ENCODE measurements at regions not wholly inside any gene's neighbourhood (a gene's known extent, or its start where the extent isn't known, plus 50 kb on each side); places are given as distances from the start of the nearest gene placed in this dataset.
"Not testable (repeated sequence)": the region's sequence is repeated elsewhere in the genome, so short reads cannot be mapped to it uniquely, and the experiment has no call there.

GRCh38 chr4:96407738-96408463 lies 568.0 kb downstream of the PDHA2 start:
- DNase-seq (ENCODE audit: low read depth): no peak

DNA sequence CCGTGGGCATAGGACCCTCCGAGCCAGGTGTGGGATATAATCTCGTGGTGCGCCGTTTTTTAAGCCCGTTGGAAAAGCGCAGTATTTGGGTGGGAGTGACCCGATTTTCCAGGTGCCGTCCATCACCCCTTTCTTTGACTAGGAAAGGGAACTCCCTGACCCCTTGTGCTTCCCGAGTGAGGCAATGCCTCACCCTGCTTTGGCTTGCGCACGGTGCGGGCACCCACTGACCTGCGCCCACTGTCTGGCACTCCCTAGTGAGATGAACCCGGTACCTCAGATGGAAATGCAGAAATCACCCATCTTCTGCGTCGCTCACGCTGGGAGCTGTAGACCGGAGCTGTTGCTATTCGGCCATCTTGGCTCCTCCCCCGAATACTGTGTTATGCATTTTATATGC lies 575.0 kb downstream of the PDHA2 start:
- not testable (repeated sequence) for DNase-seq (ENCODE audit: low read depth)

DNA sequence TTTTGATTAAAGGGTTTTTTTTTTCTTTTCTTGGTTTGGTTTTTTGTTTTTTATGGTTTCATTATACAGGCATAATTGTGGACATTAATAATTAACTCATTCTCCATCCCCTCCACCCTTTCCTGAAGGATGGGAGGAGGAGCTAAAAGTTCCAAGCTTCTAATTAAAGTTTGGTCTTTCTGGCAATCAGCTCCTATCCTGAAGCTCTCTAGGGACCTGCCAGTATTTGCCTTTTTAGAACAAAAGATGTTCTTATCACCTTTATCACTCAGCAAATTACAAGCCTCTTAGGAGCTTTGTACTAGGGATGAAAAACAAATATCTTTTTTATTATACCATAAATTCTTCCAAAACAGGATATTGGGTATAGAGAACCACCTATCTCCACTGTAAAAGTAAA lies 589.8 kb downstream of the PDHA2 start:
- DNase-seq (ENCODE audit: low read depth): no peak

DNA sequence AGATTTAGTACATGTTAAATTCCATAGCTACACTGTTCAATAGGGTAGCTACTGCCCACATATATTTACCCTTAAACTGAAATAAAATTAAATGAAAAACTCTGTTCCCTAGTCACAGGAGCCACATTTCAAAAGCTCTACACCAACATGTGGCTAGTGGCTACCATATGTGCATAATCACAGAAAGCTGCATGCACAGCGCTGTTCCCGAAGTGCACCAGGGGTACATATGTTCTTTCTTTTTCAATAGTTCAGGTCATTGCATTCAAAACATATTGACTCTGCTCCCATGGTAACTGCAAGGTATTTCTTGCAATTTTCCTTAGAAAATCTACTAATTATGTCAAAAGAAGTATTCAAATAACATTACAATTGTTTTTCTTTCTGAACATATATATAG lies 591.2 kb downstream of the PDHA2 start:
- DNase-seq (ENCODE audit: low read depth): no peak

GRCh38 chr4:96448315-96448872 lies 608.5 kb downstream of the PDHA2 start:
- no peak for DNase-seq (ENCODE audit: low read depth)

DNA sequence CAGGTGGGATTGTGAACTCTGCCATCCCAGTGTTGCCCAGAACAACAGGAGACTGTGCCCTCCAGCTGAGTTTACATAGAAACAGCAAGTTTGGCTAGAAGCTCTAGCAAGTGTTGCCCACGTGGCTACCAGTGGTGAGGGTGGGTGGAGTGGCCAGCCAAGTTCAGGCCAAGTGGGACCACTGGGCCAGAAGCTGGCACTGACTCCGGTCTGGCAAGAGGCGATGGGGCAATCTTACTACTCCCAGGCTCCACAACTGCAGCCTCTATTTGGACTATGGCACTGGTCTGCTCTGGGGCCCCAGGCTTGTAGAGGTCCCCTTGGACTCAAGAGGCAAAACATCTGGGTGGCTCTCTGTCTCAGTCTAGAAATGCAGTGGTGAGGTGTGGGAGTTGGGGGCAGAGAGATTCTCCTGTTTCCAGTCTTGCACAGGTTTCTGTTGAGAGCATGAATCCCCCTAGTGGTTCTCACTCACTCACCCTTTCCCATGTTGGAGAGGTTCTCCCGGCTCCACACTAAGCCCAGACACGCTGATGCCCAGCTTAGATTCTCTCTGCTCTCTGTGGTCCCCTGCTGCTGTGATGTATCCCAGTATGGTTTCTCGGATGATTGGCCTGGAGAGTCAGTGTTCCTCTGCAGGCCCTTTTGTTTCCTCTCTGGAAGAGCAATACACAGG lies 615.3 kb downstream of the PDHA2 start:
- no peak for DNase-seq (ENCODE audit: low read depth)

GRCh38 chr4:96458031-96458430 lies 618.1 kb downstream of the PDHA2 start:
- not testable (repeated sequence) for DNase-seq (ENCODE audit: low read depth)

DNA sequence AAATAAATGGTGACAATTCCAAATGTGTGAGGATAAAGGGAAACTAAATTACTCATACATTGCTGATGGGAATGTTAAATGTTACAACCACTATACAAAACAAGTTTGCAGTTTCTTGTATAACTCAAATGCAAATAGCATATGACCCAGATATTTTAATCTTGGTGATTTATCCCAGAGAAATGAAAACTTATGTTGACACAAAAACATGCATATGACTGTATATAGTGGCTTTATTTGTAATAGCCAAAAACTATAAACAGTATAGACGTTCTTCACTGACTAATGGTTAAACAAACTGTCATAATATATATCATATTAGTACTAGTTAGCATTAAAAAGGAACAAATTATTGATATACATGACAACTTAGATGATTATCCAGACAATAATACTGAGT lies 619.2 kb downstream of the PDHA2 start:
- no peak for DNase-seq (ENCODE audit: low read depth)

- no peak for DNase-seq (ENCODE audit: low read depth)
Observed at GRCh38 chr4:96465834-96466233, 625.9 kb downstream of the PDHA2 start.

DNA sequence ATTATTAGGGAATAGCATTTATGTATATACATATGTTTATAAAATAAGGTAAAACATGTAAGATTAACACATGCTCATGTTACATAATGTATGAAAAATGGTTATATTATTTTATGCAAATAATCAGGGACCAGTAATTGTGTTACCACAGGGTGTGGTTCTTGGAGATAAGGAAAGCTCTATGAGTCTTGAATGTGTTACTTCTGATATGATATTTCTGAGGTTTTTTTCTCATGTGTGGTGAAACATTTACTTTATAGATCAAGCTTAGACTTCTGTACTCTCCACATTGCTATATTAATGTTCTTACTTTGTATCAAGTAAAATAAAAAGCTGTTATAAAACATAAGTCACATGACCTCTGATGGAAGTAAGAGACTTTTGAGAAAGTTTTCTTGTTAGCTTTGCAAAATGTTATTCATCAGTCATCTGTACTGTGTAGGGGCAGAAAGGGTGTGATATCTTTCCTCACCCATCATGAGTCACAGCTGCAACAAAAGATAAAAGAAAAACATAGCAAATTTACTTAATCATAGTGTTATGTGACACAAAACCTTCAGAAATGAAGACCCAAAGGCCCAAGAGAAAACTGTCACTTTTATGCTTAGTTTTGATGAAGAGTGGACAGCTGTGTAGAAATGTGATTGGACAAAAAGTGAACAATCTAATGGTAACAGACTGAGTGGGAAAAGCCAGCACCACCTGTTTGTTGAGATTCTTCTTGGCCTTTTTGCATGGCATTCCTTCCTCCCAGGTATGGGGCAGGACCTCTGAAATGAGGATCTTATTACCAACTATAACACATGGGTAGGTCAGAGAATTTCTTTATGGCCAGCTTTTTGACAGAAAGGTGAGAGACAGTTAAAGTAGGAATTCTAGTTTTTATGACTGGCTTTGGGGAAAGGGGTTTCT lies 632.3 kb downstream of the PDHA2 start:
- DNase-seq (ENCODE audit: low read depth): no peak

DNA sequence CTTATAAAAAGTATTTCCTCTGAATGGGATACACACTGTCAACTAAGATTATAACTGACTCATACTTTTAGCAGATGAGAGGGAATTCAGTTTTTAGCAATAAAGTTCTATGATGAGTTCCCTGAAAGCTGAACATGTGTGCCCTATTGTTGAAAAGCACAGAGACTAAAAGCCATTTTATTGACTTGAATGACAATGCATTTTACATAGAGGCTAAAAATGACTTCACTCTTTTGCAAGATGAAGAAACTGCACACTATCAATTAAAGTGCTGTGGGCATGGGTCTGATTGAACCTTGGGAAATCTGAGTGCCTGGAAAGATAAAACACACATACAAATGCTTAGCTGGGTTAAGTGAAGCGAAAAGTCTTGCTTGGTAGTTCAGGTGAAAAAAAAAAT lies 633.4 kb downstream of the PDHA2 start:
- DNase-seq (ENCODE audit: low read depth): no peak

GRCh38 chr4:96483308-96484030 lies 643.6 kb downstream of the PDHA2 start:
- no peak for DNase-seq (ENCODE audit: low read depth)

- DNase-seq (ENCODE audit: low read depth): no peak
Observed at GRCh38 chr4:96486563-96486962, 646.7 kb downstream of the PDHA2 start.

DNA sequence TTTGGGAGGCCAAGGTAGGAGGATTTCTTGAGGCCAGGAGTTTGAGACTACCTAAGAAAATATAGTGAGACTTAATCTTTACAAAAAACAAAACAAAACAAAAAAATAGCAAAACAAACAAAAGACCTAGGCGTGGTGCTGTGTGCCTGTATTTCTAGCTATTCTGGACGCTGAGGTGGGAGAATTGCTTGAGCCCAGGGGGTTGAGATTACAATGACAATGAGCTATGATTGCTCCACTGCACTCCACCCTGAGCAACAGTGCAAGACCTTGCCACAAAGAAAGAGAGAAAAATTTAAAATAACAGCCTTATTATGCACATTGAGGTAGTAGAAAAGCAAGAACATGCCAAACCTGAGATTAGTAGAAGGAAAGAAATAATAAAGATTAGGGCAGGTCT lies 657.7 kb downstream of the PDHA2 start:
- no peak for DNase-seq (ENCODE audit: low read depth)

- no peak for DNase-seq (ENCODE audit: low read depth)
Observed at GRCh38 chr4:96504386-96504785, 664.5 kb downstream of the PDHA2 start.

DNA sequence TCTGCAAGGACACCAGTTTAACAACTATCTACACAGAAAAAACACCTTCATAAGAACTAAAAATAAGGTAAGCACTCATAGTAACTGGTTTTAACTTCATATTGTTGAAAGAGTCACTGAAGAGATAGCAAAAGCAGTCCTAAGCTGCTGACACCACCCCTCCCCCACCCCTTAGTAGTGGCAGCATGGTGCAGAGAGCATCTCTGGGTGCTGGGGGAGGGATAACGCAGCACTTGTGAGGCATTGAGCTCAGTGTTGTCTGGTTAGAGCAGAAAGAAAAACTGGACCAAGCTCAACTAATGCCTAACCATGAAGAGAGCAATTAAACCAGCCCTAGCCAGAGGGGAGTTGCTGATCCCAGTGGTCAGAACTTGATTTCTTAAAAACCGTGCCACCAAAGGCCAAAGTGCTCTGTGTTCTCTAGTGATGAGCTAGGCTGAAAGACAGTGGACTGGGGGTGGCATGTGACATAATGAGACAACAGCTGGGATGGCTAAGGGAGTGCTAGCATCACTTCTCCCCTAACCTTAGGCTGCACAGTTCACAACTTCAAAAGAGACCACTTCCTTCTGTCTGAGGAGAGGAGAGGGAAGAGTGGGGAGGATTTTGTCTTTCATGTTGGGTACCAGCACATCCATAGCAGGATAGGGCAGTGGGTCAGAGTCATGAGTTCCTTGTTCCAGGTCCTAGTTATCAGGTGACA lies 669.3 kb downstream of the PDHA2 start:
- no peak for DNase-seq (ENCODE audit: low read depth)

- DNase-seq (ENCODE audit: low read depth): no peak
Observed at GRCh38 chr4:96519291-96519690, 679.4 kb downstream of the PDHA2 start.

DNA sequence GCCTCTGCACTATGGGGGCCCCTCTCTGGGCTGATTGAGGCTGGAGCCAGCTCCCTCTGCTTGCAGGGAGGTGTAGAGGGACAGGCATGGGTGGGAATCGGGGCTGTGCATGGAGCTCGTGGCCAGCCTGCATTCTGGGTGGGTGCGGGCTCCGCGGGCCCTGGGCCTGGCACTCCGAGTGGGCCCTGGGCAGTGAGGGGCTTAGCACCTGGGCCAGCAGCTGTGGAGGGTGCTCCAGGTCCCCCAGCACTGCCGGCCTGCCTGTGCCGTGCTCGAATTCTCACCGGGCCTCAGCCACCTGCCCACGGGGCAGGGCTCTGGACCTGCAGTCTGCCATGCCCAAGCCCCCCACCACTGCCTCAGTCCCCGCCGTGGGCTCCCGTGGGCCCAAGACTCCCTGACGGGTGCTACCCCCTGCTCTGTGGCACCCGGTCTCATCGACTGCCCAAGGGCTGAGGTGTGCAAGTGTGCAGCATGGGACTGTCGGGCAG lies 681.2 kb downstream of the PDHA2 start:
- no peak for DNase-seq (ENCODE audit: low read depth)

GRCh38 chr4:96523611-96524010 lies 683.7 kb downstream of the PDHA2 start:
- no peak for DNase-seq (ENCODE audit: low read depth)

DNA sequence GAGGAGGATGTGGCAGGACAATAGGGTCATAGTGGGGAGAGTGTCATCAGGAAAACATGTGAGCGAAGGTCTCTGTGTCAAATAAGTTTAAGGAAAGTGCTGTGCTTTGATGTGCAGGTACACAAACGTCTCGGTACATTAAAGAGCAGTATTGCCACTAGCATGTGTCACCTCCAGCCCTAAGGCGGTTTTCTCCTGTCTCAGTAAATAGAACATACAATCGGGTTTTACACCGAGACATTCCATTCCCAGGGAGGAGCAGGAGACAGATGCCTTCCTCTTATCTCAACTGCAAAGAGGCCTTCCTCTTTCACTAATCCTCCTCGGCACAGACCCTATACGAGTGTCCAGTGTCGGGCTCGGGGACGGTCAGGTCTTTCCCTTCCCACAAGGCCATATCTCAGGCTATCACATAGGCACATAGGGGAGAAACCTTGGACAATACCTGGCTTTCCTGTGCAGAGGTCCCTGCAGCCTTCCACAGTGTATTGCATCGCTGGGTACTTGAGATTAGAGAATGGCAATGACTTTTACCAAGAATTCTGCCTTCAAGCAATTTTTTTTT lies 684.5 kb downstream of the PDHA2 start:
- no peak for DNase-seq (ENCODE audit: low read depth)

Data from Daoy (cell line).